KBM-7 (cell line): ENCODE measurements at regions not wholly inside any gene's neighbourhood (a gene's known extent, or its start where the extent isn't known, plus 50 kb on each side); places are given as distances from the start of the nearest gene placed in this dataset.
A peak's percentile ranks its signal among the peaks of the same experiment; 100 is the strongest.
"Not testable (repeated sequence)": the region's sequence is repeated elsewhere in the genome, so short reads cannot be mapped to it uniquely, and the experiment has no call there.

ENCODE experiments used
- DNase-seq: peaks from one replicate; pipeline ENCODE4 v3.0.0-alpha.2; 2015
- in situ Hi-C: fragments of 300-500 bp; cut with MboI; formaldehyde crosslinking; loops from 2 replicates; pipeline ENCODE4 v1.14.3; 2020; ENCODE audit warnings: low sequenced_read_pairs, low pct_unique_long_range_greater_than_20kb, mixed read lengths

- in situ Hi-C loops: no loop called here
- no peak for DNase-seq
Measured at GRCh38 chr6:14781772-14782525, 463.9 kb upstream of the JARID2 start.

DNA sequence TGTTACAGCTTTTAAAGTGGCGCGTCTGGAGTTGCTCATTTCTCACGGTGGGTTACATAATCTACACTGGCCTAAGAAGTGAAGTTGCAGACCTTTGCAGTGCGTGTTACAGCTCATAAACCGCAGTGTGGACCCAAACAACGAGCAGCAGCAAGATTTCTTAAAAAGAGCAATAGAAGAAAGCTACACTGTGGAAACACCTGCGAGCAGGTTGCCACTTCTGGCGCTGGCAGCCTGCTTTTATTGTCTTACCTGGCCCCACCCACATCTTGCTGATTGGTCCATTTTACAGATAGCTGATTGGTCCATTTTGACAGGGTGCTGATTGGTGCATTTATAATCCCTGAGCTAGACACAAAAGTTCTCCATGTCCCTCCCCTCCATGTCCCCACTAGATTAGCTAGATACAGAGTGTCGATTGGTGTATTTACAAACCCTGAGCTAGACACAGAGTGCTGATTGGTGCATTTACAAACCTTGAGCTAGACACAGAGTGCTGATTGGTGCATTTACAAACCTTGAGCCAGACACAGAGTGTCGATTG lies 462.9 kb upstream of the JARID2 start:
- in situ Hi-C loops: not testable (repeated sequence)

GRCh38 chr6:14783594-14783993 lies 462.3 kb upstream of the JARID2 start:
- in situ Hi-C loops: no loop called here

More for the DNA sequence above, 462.9 kb upstream of the JARID2 start:
- not testable (repeated sequence) for DNase-seq

GRCh38 chr6:14784596-14785492 lies 461.0 kb upstream of the JARID2 start:
- DNase-seq: no peak
- in situ Hi-C loops: no loop called here

More at GRCh38 chr6:14783594-14783993, 462.3 kb upstream of the JARID2 start:
- no peak for DNase-seq

- no peak for DNase-seq
- in situ Hi-C loops: no loop called here
Measured at GRCh38 chr6:14785493-14785790, 460.4 kb upstream of the JARID2 start.

DNA sequence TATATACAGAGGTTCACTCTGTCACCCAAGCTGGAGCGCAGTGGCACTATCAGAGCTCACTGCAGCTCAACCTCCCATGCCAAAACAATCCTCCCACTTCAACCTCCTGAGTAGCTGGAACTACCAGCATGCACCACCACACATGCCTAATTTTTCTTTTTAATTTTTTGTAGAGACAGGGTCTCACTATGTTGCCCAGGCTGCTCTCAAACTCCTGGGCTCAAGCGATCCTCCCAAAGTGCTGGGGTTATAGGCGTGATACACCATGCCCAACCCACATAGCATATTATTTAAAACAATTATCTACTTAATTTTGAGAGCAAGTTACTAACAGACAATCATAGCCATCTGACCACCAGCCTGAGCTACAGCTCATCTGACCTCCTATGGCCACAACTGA lies 459.9 kb upstream of the JARID2 start:
- no peak for DNase-seq
- in situ Hi-C loops: no loop called here

- no peak for DNase-seq
- in situ Hi-C loops: no loop called here
Measured at GRCh38 chr6:14786455-14786854, 459.4 kb upstream of the JARID2 start.

GRCh38 chr6:14787250-14787649 lies 458.6 kb upstream of the JARID2 start:
- DNase-seq: no peak
- in situ Hi-C loops: no loop called here

GRCh38 chr6:14787677-14788076 lies 458.2 kb upstream of the JARID2 start:
- no peak for DNase-seq
- in situ Hi-C loops: no loop called here

- DNase-seq: no peak
- in situ Hi-C loops: no loop called here
Measured at GRCh38 chr6:14789996-14790395, 455.9 kb upstream of the JARID2 start.

DNA sequence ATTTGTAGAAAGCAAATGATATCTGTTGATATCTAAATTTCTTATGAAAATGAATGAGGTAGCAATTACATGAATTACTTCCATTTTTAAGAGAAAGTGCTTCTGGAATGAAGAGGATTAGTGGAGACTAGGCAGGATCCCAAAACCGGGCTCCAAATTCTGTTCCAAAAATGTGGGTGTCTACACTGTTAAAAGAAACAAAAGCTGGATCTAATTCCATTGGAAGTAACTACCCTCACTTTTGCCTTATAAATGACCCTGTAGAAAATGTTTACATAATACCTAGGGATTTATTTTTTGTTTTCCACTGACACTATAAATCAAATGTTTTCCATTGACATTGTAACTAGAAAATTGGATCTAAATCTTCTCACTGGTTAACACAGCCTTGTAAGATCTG lies 454.9 kb upstream of the JARID2 start:
- in situ Hi-C loops: no loop called here
- DNase-seq: no peak

GRCh38 chr6:14791526-14791925 lies 454.3 kb upstream of the JARID2 start:
- no peak for DNase-seq
- in situ Hi-C loops: no loop called here

DNA sequence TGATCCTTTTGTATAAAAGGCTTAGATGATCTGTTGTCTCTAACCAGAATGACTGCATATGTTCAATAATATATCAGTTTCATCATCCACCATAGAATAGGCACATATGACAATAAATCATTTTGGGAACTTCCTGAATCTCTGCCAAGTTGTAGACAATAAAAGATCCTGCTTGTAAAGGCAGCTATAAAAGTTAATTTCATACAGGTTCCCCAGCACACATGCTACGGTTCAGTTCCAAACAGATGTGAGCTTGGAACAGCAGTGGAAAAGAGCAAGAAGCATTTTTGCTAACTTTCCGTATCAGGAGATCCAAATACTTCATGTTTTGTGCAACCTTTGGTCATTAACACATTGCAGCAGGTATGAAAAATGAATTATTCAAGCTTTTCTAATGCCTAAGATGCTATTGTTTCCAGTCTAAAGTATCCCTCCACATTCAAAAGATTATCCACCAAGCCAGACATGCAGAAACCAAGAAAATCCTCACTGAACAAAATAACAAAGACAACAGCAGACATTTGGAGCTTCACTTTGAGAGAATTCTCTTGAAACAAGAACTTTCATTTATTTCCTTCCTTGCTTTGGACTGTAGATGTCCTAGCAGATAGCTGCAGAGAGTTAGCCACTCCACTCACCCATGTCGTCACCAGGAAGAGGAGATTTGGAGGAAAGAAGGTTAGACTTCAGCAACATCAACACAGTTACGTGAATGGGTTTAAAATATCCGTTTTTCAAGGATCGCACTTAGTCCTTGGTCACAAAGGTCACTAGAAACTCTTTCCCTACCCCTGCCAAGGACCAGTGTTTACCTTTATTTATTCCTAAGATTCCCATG lies 453.5 kb upstream of the JARID2 start:
- in situ Hi-C loops: no loop called here
- peak; percentile 47 for DNase-seq

- DNase-seq: no peak
- in situ Hi-C loops: no loop called here
Measured at GRCh38 chr6:14795451-14795850, 450.4 kb upstream of the JARID2 start.

DNA sequence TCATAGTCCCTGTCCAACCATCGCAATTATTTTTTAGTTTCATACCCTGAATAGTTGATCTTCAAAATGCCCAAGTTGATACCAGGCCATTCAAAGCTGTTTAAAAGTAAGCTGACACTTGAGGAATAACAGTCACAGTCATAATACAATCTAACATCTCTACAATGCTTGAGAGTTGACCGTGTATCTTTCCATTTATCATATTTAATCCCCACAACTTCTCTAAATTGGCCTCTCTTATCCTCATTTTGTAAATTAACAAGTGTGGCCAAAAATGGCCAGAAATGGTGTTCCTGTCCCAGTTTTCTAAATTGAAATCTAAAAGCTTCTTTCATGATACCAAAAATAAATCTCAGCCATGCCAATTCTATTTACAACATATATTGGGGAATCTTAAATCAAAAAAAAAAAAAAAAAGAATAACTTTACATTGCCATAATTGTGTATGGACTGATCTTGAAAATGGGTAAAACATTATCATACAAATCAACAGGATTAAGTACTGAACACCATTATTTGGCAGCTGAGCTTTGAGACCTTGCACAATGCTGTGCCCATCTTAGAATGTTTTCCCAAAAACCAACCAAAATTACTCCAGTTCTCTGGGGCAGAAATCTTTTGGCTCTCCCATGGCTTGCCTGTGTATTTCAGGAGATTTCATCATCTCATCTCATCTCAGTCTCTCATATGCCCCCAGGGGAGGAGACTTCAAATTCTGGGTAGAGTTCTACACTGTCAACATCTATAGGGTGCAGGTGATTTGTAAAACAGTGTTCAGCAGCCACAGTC lies 448.7 kb upstream of the JARID2 start:
- in situ Hi-C loops: no loop called here
- no peak for DNase-seq

- in situ Hi-C loops: no loop called here
- no peak for DNase-seq
Measured at GRCh38 chr6:14797875-14798593, 447.8 kb upstream of the JARID2 start.

GRCh38 chr6:14798594-14798982 lies 447.3 kb upstream of the JARID2 start:
- DNase-seq: no peak
- in situ Hi-C loops: no loop called here

GRCh38 chr6:14798996-14799588 lies 446.8 kb upstream of the JARID2 start:
- in situ Hi-C loops: no loop called here
- DNase-seq: no peak
